ENCODE measurements at regions not wholly inside any gene's neighbourhood (a gene's known extent, or its start where the extent isn't known, plus 50 kb on each side); places are given as distances from the start of the nearest gene placed in this dataset.

DNA sequence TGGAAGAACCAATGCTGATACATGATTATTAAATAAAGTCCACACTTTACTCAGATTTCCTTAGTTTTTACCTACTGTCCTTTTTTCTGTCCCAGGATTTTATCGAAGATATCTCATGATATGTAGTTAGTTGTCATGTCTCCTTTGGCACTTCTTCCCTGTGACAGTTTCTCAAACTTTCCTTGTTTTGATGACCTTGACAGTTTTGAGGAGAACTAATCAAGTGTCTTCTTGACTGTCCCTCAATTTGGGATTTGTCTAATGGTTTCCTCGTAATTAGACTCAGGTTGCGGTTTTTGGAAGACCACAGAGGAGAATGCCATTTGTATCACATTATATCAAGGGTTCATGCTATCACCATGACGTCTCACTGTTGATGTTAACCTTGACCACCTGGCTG, 483.1 kb upstream of the ZNF608 start:
- H2AFZ ChIP-seq (ENCODE audit: low read length) = no peak overlapping the region
- H4K20me1 ChIP-seq (ENCODE audit: low read length) = no peaks in the 10 kb centered on the region
- no peaks in the 10 kb centered on the region for H3K9me2 ChIP-seq (replicated peaks; ENCODE audit: low read length)
- ATAC-seq (no peak), DNase-seq (no peak)
- no peak overlapping the region for H3K27ac ChIP-seq (ENCODE audit: low read length)
- no peaks in the 10 kb centered on the region for H3K79me2 ChIP-seq (ENCODE audit: low read length)
- no TSS peak for BruUV-seq (replicated peaks)
- no peak overlapping the region for H3K4me3 ChIP-seq (ENCODE audit: low read length)
- ChIA-PET POLR2A (ENCODE audit: unreplicated experiment) (no interaction called here), CTCF (no interaction called here)
- no peak overlapping the region for H3K9ac ChIP-seq (ENCODE audit: low read length)
- no peaks in the 10 kb centered on the region for H3K27me3 ChIP-seq (ENCODE audit: low read length)
- no peaks in the 10 kb centered on the region for H3F3A ChIP-seq (ENCODE audit: low read length, unreplicated experiment)
- H3K4me2 ChIP-seq (ENCODE audit: low read length) = no peak overlapping the region
- TF ChIP-seq EZH2phosphoT487 (IDR thresholded peaks at IDR 0.05; ENCODE audit: borderline replicate concordance, low read length) (no peak), EZH2 (IDR thresholded peaks at IDR 0.05; ENCODE audit: low read length, unreplicated experiment) (no peak)
- TF ChIP-seq, protein P1, sequence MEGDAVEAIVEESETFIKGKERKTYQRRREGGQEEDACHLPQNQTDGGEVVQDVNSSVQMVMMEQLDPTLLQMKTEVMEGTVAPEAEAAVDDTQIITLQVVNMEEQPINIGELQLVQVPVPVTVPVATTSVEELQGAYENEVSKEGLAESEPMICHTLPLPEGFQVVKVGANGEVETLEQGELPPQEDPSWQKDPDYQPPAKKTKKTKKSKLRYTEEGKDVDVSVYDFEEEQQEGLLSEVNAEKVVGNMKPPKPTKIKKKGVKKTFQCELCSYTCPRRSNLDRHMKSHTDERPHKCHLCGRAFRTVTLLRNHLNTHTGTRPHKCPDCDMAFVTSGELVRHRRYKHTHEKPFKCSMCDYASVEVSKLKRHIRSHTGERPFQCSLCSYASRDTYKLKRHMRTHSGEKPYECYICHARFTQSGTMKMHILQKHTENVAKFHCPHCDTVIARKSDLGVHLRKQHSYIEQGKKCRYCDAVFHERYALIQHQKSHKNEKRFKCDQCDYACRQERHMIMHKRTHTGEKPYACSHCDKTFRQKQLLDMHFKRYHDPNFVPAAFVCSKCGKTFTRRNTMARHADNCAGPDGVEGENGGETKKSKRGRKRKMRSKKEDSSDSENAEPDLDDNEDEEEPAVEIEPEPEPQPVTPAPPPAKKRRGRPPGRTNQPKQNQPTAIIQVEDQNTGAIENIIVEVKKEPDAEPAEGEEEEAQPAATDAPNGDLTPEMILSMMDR (conservative IDR thresholded peaks at IDR 0.05; ENCODE audit: low read depth, low read length) = no peak
- intact Hi-C loops (cut with micrococcal nuclease) = no loop called here
- no peaks in the 10 kb centered on the region for H3K4me1 ChIP-seq (ENCODE audit: insufficient read depth, low read length)
- no peaks in the 10 kb centered on the region for H3K36me3 ChIP-seq (ENCODE audit: low read depth, low read length)
- H3K9me3 ChIP-seq (ENCODE audit: low read length) = no peaks in the 10 kb centered on the region

DNA sequence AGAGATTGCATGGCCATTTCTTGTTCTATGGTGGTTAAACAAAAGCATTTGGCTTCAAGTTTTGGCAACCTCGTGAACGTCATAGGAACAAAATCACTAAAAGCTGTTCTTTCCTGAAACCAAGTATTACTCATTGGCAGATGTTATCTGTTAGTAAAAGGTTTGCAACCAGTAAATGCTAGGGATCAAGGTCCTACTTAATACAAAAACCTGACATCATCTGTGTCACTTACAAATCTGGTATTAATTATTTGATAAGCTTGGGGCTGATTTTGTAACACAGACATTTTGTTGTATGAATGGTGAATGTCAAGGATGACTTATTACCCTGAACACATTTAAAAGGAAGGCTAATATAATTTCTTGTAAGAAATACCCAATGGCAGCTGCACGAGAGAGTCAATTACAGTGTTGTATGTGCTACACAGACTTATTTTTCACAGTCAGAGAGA, 486.4 kb upstream of the ZNF608 start:
- no peak for ATAC-seq

DNA sequence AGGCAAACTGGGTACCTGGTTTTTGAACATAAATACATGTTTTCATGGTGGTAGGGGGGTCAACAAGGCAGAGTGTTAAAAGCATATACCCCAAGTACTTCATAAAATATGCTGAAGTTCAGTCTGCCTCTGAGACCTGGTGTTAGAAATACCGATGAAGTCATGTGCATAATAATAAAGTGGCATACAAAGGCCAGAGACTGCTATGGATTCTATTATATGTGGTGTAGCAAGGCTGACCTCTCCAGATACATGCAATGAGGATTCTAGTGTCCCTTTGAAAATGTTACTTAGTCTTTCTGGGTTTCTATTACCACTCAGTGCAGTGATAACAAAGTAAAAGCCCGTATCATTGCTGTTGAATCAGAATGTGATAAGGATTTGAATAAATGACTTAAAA, 487.5 kb upstream of the ZNF608 start:
- Histone ChIP-seq H3K27me3 (ENCODE audit: low read length) (no peaks in the 10 kb centered on the region), H3K9me3 (ENCODE audit: low read length) (no peaks in the 10 kb centered on the region), H3K79me2 (ENCODE audit: low read length) (no peaks in the 10 kb centered on the region), H3F3A (ENCODE audit: low read length, unreplicated experiment) (no peaks in the 10 kb centered on the region), H4K20me1 (ENCODE audit: low read length) (no peaks in the 10 kb centered on the region), H3K9ac (ENCODE audit: low read length) (no peak overlapping the region), H3K4me2 (ENCODE audit: low read length) (no peak overlapping the region), H3K36me3 (ENCODE audit: low read depth, low read length) (no peaks in the 10 kb centered on the region), H3K27ac (ENCODE audit: low read length) (no peak overlapping the region), H3K9me2 (replicated peaks; ENCODE audit: low read length) (no peaks in the 10 kb centered on the region), H2AFZ (ENCODE audit: low read length) (no peak overlapping the region), H3K4me1 (ENCODE audit: insufficient read depth, low read length) (no peaks in the 10 kb centered on the region), H3K4me3 (ENCODE audit: low read length) (no peak overlapping the region)
- CTCF ChIA-PET = no interaction called here
- POLR2A ChIA-PET (ENCODE audit: unreplicated experiment) = no interaction called here
- TF ChIP-seq EZH2 (IDR thresholded peaks at IDR 0.05; ENCODE audit: low read length, unreplicated experiment) (no peak), EZH2phosphoT487 (IDR thresholded peaks at IDR 0.05; ENCODE audit: borderline replicate concordance, low read length) (no peak)
- TF ChIP-seq, protein P1 (conservative IDR thresholded peaks at IDR 0.05; ENCODE audit: low read depth, low read length) = no peak
- intact Hi-C loops (cut with micrococcal nuclease) = no loop called here
- ATAC-seq = no peak
- no peak for DNase-seq
- BruUV-seq (replicated peaks) = no TSS peak

More for the DNA sequence above, 486.4 kb upstream of the ZNF608 start:
- no peaks in the 10 kb centered on the region for H3K79me2 ChIP-seq (ENCODE audit: low read length)
- no peaks in the 10 kb centered on the region for H3F3A ChIP-seq (ENCODE audit: low read length, unreplicated experiment)
- no peak overlapping the region for H3K4me2 ChIP-seq (ENCODE audit: low read length)
- no peaks in the 10 kb centered on the region for H4K20me1 ChIP-seq (ENCODE audit: low read length)
- POLR2A ChIA-PET (ENCODE audit: unreplicated experiment) = no interaction called here
- H3K4me3 ChIP-seq (ENCODE audit: low read length) = no peak overlapping the region
- no peak overlapping the region for H2AFZ ChIP-seq (ENCODE audit: low read length)
- H3K9me2 ChIP-seq (replicated peaks; ENCODE audit: low read length) = no peaks in the 10 kb centered on the region
- TF ChIP-seq, protein P1 (conservative IDR thresholded peaks at IDR 0.05; ENCODE audit: low read depth, low read length) = no peak
- TF ChIP-seq EZH2phosphoT487 (IDR thresholded peaks at IDR 0.05; ENCODE audit: borderline replicate concordance, low read length) (no peak), EZH2 (IDR thresholded peaks at IDR 0.05; ENCODE audit: low read length, unreplicated experiment) (no peak)
- H3K4me1 ChIP-seq (ENCODE audit: insufficient read depth, low read length) = no peaks in the 10 kb centered on the region
- BruUV-seq (replicated peaks) = no TSS peak
- CTCF ChIA-PET = no interaction called here
- no peaks in the 10 kb centered on the region for H3K9me3 ChIP-seq (ENCODE audit: low read length)
- DNase-seq = no peak
- intact Hi-C loops (cut with micrococcal nuclease) = no loop called here
- no peaks in the 10 kb centered on the region for H3K27me3 ChIP-seq (ENCODE audit: low read length)
- no peak overlapping the region for H3K9ac ChIP-seq (ENCODE audit: low read length)
- H3K27ac ChIP-seq (ENCODE audit: low read length) = no peak overlapping the region
- H3K36me3 ChIP-seq (ENCODE audit: low read depth, low read length) = no peaks in the 10 kb centered on the region
